BE2C (cell line): ENCODE measurements at regions not wholly inside any gene's neighbourhood (a gene's known extent, or its start where the extent isn't known, plus 50 kb on each side); places are given as distances from the start of the nearest gene placed in this dataset.

Experiments used
- DNase-seq: peaks from one replicate; pipeline ENCODE4 v3.0.0-alpha.2; 2020
- H3K27me3 ChIP-seq: fragments of 250-450 bp; sonication (Bioruptor Pico); 2 replicates; pipeline ENCODE4 v1.5.1; 2020; ENCODE audit warnings: mild to moderate bottlenecking
- H3K36me3 ChIP-seq: fragments of 250-450 bp; sonication (Bioruptor Pico); 2 replicates; pipeline ENCODE4 v1.5.1; 2020; ENCODE audit warnings: mild to moderate bottlenecking
- H3K4me1 ChIP-seq: fragments of 250-450 bp; sonication (Bioruptor Pico); 2 replicates; pipeline ENCODE4 v1.5.1; 2020
- H3K4me3 ChIP-seq: 2 replicates; pipeline ENCODE4 v1.5.1; 2011; ENCODE audit warnings: low read depth, low read length
- H3K9me3 ChIP-seq: fragments of 250-450 bp; sonication (Bioruptor Pico); 2 replicates; pipeline ENCODE4 v1.5.1; 2020
- TF ChIP-seq, protein P1 (sequence below): IDR thresholded peaks from 2 replicates; pipeline ENCODE4 v1.5.1; 2012; ENCODE audit warnings: mild to moderate bottlenecking, low read depth, low read length

DNA sequence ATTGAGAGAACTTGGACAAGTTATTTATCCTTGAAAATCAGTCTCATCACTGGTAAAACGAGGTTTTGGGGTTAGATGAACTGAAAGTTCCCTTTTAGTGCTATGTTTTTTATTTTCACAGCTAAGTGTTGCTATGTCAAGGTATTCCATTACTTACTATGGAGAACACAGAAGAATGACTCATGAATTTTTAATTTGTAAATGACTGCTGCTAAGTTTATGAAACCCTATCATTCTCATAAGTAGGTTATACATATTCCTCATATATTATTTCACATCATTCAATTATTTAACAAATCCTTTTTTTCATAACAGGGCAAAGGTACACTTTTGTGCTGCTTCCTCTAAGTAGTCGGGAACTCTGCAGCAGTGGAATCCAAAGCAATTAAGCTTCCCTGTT, 52.2 kb upstream of the ATP1A1 start:
- H3K4me1 ChIP-seq = no peaks in the 10 kb centered on the region
- no peak overlapping the region for H3K4me3 ChIP-seq
- no peak for DNase-seq
- H3K9me3 ChIP-seq = no peaks in the 10 kb centered on the region
- TF ChIP-seq, protein P1, sequence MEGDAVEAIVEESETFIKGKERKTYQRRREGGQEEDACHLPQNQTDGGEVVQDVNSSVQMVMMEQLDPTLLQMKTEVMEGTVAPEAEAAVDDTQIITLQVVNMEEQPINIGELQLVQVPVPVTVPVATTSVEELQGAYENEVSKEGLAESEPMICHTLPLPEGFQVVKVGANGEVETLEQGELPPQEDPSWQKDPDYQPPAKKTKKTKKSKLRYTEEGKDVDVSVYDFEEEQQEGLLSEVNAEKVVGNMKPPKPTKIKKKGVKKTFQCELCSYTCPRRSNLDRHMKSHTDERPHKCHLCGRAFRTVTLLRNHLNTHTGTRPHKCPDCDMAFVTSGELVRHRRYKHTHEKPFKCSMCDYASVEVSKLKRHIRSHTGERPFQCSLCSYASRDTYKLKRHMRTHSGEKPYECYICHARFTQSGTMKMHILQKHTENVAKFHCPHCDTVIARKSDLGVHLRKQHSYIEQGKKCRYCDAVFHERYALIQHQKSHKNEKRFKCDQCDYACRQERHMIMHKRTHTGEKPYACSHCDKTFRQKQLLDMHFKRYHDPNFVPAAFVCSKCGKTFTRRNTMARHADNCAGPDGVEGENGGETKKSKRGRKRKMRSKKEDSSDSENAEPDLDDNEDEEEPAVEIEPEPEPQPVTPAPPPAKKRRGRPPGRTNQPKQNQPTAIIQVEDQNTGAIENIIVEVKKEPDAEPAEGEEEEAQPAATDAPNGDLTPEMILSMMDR = no peak
- no peaks in the 10 kb centered on the region for H3K27me3 ChIP-seq
- H3K36me3 ChIP-seq = no peaks in the 10 kb centered on the region

DNA sequence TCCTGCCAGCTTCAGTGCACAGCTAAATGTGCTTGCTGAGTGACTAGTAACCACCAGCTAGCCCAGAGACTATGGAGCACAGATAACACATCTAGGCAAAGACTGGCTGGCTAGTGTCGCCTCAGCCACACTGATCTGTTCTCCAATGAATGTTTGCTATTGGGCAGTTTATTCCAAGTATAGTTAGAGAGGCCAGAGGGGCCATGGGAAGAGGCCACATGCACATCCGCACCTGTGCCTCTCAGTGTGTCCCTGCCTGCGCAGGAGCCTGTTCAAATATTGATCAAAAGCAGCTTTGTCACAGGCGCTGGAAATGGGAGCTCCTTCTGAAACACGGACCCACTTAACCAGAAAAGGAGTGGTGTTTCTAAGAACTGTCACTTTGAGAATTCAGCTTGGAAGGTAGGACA, 51.3 kb upstream of the ATP1A1 start:
- no peaks in the 10 kb centered on the region for H3K4me1 ChIP-seq
- no peak for DNase-seq
- no peaks in the 10 kb centered on the region for H3K9me3 ChIP-seq
- H3K36me3 ChIP-seq = no peaks in the 10 kb centered on the region
- H3K27me3 ChIP-seq = no peaks in the 10 kb centered on the region
- TF ChIP-seq, protein P1 = no peak
- H3K4me3 ChIP-seq = no peak overlapping the region

DNA sequence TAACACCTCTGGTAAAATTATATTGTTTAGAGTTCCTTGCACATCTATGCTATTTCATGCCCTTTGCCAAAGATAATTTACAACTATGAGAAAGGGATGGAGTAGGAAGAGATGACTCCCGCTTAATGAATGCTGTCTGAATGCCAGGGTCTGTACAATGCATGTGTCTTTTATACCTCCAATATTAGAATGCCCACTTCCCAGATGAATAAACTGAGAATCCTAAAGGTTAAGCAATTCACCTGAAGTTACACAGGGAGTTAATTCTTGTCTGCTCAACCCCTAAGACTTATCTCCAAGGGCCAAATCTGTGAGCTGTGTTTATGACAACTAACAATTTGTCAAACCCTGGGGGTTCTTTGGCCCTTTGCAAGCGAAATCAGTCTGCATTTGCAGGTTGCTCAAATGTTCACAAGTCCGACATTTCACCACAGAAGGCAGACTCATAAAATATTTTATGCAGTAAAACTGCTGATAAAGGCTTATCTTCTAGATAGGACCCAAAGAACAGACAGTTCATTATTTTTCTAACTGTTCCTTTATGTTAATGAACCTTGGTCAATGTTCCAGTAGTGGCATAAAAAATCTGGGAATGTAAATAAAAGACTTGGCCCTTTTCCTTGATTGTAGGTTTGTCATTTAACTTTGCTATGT, 50.2 kb upstream of the ATP1A1 start:
- TF ChIP-seq, protein P1 = no peak
- DNase-seq = no peak
- H3K4me3 ChIP-seq = no peak overlapping the region
- no peaks in the 10 kb centered on the region for H3K27me3 ChIP-seq
- no peaks in the 10 kb centered on the region for H3K9me3 ChIP-seq
- no peaks in the 10 kb centered on the region for H3K36me3 ChIP-seq
- no peaks in the 10 kb centered on the region for H3K4me1 ChIP-seq
